ENCODE measurements at regions not wholly inside any gene's neighbourhood (a gene's known extent, or its start where the extent isn't known, plus 50 kb on each side); places are given as distances from the start of the nearest gene placed in this dataset.

- TF ChIP-seq CTCF (IDR thresholded peaks at IDR 0.05) = no peak
- no peak for TF ChIP-seq POLR2A (IDR thresholded peaks at IDR 0.05)
These were observed 1119.2 kb upstream of the TMEM132C start for GRCh38 chr12:127147724-127148123.

Measured in heart left ventricle (tissue), 13 donors.